ENCODE measurements at regions not wholly inside any gene's neighbourhood (a gene's known extent, or its start where the extent isn't known, plus 50 kb on each side); places are given as distances from the start of the nearest gene placed in this dataset.
"Not testable (repeated sequence)": the region's sequence is repeated elsewhere in the genome, so short reads cannot be mapped to it uniquely, and the experiment has no call there.

GRCh38 chr2:62603154-62603712 lies 97.2 kb upstream of the TMEM17 start:
- H3K9me3 ChIP-seq: no peaks in the 10 kb centered on the region
- H3K4me1 ChIP-seq (replicated peaks): no peaks in the 10 kb centered on the region
- no peak overlapping the region for H3K27ac ChIP-seq
- no peaks in the 10 kb centered on the region for H3K36me3 ChIP-seq
- no peak overlapping the region for H3K4me3 ChIP-seq
- no peak for DNase-seq (ENCODE audit: low spot score)
- no peak for TF ChIP-seq CTCF (IDR thresholded peaks at IDR 0.05)
- WGBS: 85% methylated on average over 2 of the region's 2 CpGs
- intact Hi-C loops (cut with DNase I): no loop called here
- H3K27me3 ChIP-seq (replicated peaks; ENCODE audit: insufficient read depth): no peaks in the 10 kb centered on the region

GRCh38 chr2:62599674-62600410 lies 93.8 kb upstream of the TMEM17 start:
- intact Hi-C loops (cut with DNase I): not testable (repeated sequence)
- 70% methylated on average over 6 of the region's 6 CpGs for WGBS

DNA sequence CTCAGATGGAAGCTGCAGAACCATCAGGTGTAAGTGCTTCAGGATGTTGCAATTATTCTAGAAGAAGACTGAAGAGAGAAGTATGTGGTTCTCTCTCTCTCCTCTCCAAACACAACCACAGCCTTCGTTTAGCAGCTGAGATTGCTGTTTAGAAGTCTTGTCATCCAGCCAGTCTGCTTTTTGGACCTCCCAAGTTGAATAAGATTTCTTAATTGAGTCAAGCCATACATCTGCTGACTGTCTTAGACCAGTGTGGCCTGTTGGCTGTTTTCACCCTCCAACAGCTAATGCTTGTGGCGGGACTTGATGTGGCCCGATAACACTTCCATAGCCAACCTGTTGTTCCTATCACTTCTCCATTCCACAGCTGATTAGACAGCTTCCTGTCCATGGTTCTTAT lies 91.3 kb upstream of the TMEM17 start:
- TF ChIP-seq POLR2AphosphoS5 (IDR thresholded peaks at IDR 0.05) (no peak), POLR2A (IDR thresholded peaks at IDR 0.05) (no peak), CTCF (IDR thresholded peaks at IDR 0.05) (no peak)
- Histone ChIP-seq H3K27me3 (replicated peaks; ENCODE audit: insufficient read depth) (no peaks in the 10 kb centered on the region), H3K4me1 (replicated peaks) (no peaks in the 10 kb centered on the region), H3K4me3 (no peak overlapping the region), H3K9me3 (no peaks in the 10 kb centered on the region), H3K27ac (no peak overlapping the region), H3K36me3 (no peaks in the 10 kb centered on the region)
- WGBS: 81% methylated on average over 3 of the region's 3 CpGs
- DNase-seq (ENCODE audit: low spot score): no peak
- intact Hi-C loops (cut with DNase I): no loop called here

More at GRCh38 chr2:62599674-62600410, 93.8 kb upstream of the TMEM17 start:
- H3K9me3 ChIP-seq; H3K36me3 ChIP-seq; H3K27me3 ChIP-seq (replicated peaks; ENCODE audit: insufficient read depth); H3K4me3 ChIP-seq; H3K4me1 ChIP-seq (replicated peaks); H3K27ac ChIP-seq; DNase-seq (ENCODE audit: low spot score): not testable (repeated sequence)

- Histone ChIP-seq H3K4me3 (no peak overlapping the region), H3K36me3 (no peaks in the 10 kb centered on the region), H3K9me3 (no peaks in the 10 kb centered on the region), H3K27ac (no peak overlapping the region), H3K4me1 (replicated peaks) (no peaks in the 10 kb centered on the region), H3K27me3 (replicated peaks; ENCODE audit: insufficient read depth) (no peaks in the 10 kb centered on the region)
- WGBS: 64% methylated on average over 3 of the region's 3 CpGs
- intact Hi-C loops (cut with DNase I): no loop called here
- no peak for DNase-seq (ENCODE audit: low spot score)
- TF ChIP-seq CTCF (IDR thresholded peaks at IDR 0.05) (no peak), POLR2A (IDR thresholded peaks at IDR 0.05) (no peak), POLR2AphosphoS5 (IDR thresholded peaks at IDR 0.05) (no peak)
Observed at GRCh38 chr2:62596061-62596921, 90.3 kb upstream of the TMEM17 start.

GRCh38 chr2:62595474-62595873 lies 89.5 kb upstream of the TMEM17 start:
- Histone ChIP-seq H3K4me3 (no peak overlapping the region), H3K27me3 (replicated peaks; ENCODE audit: insufficient read depth) (no peaks in the 10 kb centered on the region), H3K4me1 (replicated peaks) (no peaks in the 10 kb centered on the region), H3K27ac (no peak overlapping the region), H3K36me3 (no peaks in the 10 kb centered on the region), H3K9me3 (no peaks in the 10 kb centered on the region)
- intact Hi-C loops (cut with DNase I): no loop called here
- WGBS: 38% methylated on average over 3 of the region's 3 CpGs
- no peak for DNase-seq (ENCODE audit: low spot score)
- TF ChIP-seq POLR2AphosphoS5 (IDR thresholded peaks at IDR 0.05): no peak
- no peak for TF ChIP-seq CTCF (IDR thresholded peaks at IDR 0.05)
- no peak for TF ChIP-seq POLR2A (IDR thresholded peaks at IDR 0.05)
